Upper lobe of left lung (tissue), 6 donors: ENCODE measurements at regions not wholly inside any gene's neighbourhood (a gene's known extent, or its start where the extent isn't known, plus 50 kb on each side); places are given as distances from the start of the nearest gene placed in this dataset.

Experiments
- ATAC-seq, 2 donors: fragments of 200-7000 bp; cut with Tn5 transposase; one replicate each; pipeline ENCODE4 v1.9.1; 2022; ENCODE audit warnings: mild to moderate bottlenecking in 2 of 2, moderate library complexity in 2 of 2; ENCODE audit not compliant: low FRiP score in 2 of 2
- DNase-seq, 2 donors: peaks; one replicate each; pipeline ENCODE4 v3.0.0-alpha.2; 2019 to 2020
- H3K27ac ChIP-seq, 4 donors: fragments of 200-600 bp; sonication (generic); one replicate each; pipeline ENCODE4 v1.5.1; 2016 to 2019
- H3K27me3 ChIP-seq, 4 donors: fragments of 200-600 bp; sonication (generic); one replicate each; pipeline ENCODE4 v1.5.1; 2017 to 2019
- H3K36me3 ChIP-seq, 4 donors: fragments of 200-600 bp; sonication (generic); one replicate each; pipeline ENCODE4 v1.5.1; 2016 to 2019
- H3K4me1 ChIP-seq, 4 donors: fragments of 200-600 bp; sonication (generic); one replicate each; pipeline ENCODE4 v1.5.1; 2018 to 2019
- H3K4me3 ChIP-seq, 4 donors: fragments of 200-600 bp; sonication (generic); one replicate each; pipeline ENCODE4 v1.5.1; 2017 to 2019; ENCODE audit warnings: mild to moderate bottlenecking in 2 of 4, moderate library complexity in 1 of 4
- H3K9me3 ChIP-seq, 4 donors: fragments of 200-600 bp; sonication (generic); one replicate each; pipeline ENCODE4 v1.5.1; 2018 to 2019
- CTCF ChIP-seq, 6 experiments: fragments of 450-650 bp in 4 of 6; fragments of 200-600 bp in 2 of 6; sonication (generic) in 2 of 6; IDR thresholded peaks; one replicate each; pipeline ENCODE4 v1.5.1; 2016 to 2019; ENCODE audit warnings: antibody characterized with exemption in 6 of 6
- EP300 ChIP-seq, 4 donors: sonication (generic); formaldehyde crosslinking; IDR thresholded peaks; one replicate each; pipeline ENCODE4 v1.5.1; 2017; ENCODE audit warnings: antibody characterized with exemption in 4 of 4, control low read depth in 2 of 4
- POLR2A ChIP-seq, 4 donors: fragments of 450-650 bp; IDR thresholded peaks; one replicate each; pipeline ENCODE4 v1.5.1; 2016 to 2017; ENCODE audit warnings: antibody characterized with exemption in 4 of 4, mild to moderate bottlenecking in 2 of 4
- POLR2AphosphoS5 ChIP-seq, 2 donors: sonication (generic); formaldehyde crosslinking; IDR thresholded peaks; one replicate each; pipeline ENCODE4 v1.5.1; 2017; ENCODE audit warnings: antibody characterized with exemption in 2 of 2
- WGBS, 2 donors: methylation state at CpG; one replicate each; pipeline ENCODE4 v1.1.5; 2017 to 2018; 5-methylcytosine and 5-hydroxymethylcytosine counted together
- donor health status: DM: no; HTN: no; CAD: no; lungs with moderate emphysema.
- donor health status: DM: no; HTN: yes; CAD: no; lungs with severe emphysema.

GRCh38 chr12:114473018-114473417 is 67.1 kb upstream of the TBX5 start:
- DNase-seq (no peak), ATAC-seq (no peak)
- peaks cover 0 to under 1% (median 0%) of the 10 kb centered on the region in 4 donors for H3K27me3 ChIP-seq
- H3K27ac ChIP-seq, result no peak overlapping the region
- no peaks in the 10 kb centered on the region for H3K9me3 ChIP-seq
- no peaks in the 10 kb centered on the region for H3K4me1 ChIP-seq
- no peak for TF ChIP-seq EP300 (IDR thresholded peaks at IDR 0.05)
- no peak for TF ChIP-seq CTCF (IDR thresholded peaks at IDR 0.05)
- no peak for TF ChIP-seq POLR2AphosphoS5 (IDR thresholded peaks at IDR 0.05)
- no peak for TF ChIP-seq POLR2A (IDR thresholded peaks at IDR 0.05)
- 81 to 85% methylated on average over 2 of the region's 2 CpGs for WGBS, 2 donors
- H3K4me3 ChIP-seq, result no peak overlapping the region
- H3K36me3 ChIP-seq, result no peaks in the 10 kb centered on the region

- Histone ChIP-seq H3K27ac (no peak overlapping the region), H3K9me3 (no peaks in the 10 kb centered on the region), H3K27me3 (no peaks in the 10 kb centered on the region), H3K4me3 (no peak overlapping the region), H3K36me3 (no peaks in the 10 kb centered on the region), H3K4me1 (no peaks in the 10 kb centered on the region)
- DNase-seq, result no peak
- no peak for TF ChIP-seq POLR2AphosphoS5 (IDR thresholded peaks at IDR 0.05)
- TF ChIP-seq POLR2A (IDR thresholded peaks at IDR 0.05), result no peak
- TF ChIP-seq EP300 (IDR thresholded peaks at IDR 0.05), result no peak
- TF ChIP-seq CTCF (IDR thresholded peaks at IDR 0.05), result no peak
- no peak for ATAC-seq
- WGBS, 2 donors, result 32 to 34% methylated on average over 4 of the region's 4 CpGs
These were observed 51.7 kb upstream of the TBX5 start for GRCh38 chr12:114457620-114458019.
